CD4-positive, alpha-beta T cell treated with Interleukin-12 subunit alpha and Interleukin-12 subunit beta, for 1 hour (primary cell): ENCODE measurements at regions not wholly inside any gene's neighbourhood (a gene's known extent, or its start where the extent isn't known, plus 50 kb on each side); places are given as distances from the start of the nearest gene placed in this dataset.

Experiments
- DNase-seq: peaks from one replicate; pipeline ENCODE4 v3.0.0-alpha.2; 2020

DNA sequence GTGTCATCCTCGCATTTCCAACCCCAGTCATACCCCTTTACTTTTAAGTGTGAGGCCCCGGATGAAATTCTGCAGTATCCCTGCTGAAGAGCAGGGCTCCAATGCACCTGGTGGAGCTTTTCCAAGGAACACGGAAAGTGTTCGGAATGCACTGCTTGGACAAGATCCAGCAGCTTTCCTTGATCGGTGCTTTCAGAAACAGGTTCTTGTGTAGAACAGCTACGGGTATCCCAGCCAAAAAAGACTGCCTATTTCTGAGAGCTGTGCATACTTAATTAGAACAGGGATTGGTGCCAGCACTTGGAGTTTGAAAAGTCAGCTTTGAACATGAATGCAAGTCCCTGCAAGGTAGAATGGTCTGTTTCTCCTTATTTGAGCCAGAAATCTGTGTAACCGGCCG, 87.2 kb upstream of the C1QTNF9B start:
- no peak for DNase-seq

DNA sequence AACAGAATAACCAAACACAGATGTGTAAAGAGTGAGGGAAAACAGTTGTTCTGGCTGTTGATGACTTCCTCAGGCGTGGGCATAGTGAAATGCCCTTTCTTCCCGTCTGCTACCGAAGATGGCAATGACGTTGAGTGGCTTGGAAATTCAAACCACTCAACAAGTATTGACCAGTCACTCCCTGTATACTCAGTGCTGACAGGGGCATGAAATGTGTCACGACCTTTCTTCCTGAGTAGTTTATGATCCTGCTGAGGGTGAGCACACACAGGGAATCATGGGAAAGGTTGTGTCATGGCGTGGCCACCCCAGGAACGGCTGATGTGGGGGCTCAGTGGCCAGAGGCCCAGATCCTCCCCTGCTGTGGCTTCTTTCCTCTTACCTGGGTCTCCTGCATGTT, 87.8 kb upstream of the C1QTNF9B start:
- DNase-seq = no peak

DNA sequence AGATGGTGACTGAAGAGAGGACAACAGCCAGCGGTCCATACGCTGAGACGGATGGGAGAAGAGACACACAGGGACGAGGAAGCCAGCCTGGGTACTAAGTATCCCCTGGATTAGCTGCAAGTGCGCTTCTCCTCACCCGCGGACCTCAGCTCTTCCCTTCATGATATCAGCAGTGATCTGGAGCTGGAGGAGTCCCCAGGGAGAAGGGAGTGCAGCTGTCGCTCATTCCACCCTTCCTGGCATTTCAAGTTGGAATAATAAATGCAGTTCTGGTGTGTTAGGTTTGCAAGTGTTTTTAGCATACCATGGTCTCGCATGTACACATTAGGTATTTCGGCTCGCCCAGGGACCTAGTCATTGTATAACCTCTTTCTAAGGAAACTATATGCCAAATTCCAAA, 88.5 kb upstream of the C1QTNF9B start:
- DNase-seq = no peak

DNA sequence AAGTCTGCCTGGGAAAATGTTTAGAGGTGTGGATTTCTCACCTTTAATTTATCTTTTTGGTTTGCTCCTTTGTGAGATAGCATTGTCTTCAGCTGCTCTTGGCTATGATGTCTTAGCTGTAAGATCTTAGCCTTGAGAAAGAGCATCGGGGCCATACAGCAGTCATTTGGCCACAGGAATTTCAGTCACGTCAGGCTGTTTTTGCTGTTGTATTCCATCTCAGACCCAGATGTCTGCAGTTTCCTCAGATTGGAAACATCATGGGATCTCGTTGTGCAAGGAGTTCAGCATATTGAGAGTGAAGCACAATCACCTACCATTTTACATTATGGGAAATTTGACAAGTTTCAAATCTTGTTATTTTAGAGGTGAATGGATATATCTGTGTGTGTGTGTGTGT, 89.3 kb upstream of the C1QTNF9B start:
- no peak for DNase-seq

DNA sequence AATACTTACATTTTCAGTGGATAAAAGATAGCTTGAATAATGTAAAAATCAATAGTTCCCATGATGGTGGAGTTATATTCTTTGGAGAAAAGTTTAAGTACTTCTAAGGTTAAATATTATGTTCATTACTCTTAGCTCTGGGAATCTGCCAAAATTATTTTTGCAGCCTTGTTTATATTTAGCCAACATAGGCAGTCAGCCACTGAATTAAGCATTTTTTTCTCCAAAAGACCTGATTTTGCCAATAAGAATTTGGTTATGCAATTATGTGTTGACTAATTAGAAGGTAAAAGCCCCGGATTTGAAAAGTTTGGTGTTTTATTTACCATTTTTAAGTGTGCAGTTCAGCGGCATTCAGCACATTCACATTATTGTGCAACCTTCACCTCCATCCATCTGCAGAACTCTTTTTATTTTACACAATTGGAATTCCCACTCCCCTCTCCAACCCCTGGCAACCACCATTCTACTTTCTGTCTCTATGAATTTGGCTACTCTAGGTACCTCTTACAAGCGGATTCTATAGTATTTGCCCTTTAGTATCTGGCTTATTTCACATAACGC, 90.1 kb upstream of the C1QTNF9B start:
- DNase-seq = no peak

DNA sequence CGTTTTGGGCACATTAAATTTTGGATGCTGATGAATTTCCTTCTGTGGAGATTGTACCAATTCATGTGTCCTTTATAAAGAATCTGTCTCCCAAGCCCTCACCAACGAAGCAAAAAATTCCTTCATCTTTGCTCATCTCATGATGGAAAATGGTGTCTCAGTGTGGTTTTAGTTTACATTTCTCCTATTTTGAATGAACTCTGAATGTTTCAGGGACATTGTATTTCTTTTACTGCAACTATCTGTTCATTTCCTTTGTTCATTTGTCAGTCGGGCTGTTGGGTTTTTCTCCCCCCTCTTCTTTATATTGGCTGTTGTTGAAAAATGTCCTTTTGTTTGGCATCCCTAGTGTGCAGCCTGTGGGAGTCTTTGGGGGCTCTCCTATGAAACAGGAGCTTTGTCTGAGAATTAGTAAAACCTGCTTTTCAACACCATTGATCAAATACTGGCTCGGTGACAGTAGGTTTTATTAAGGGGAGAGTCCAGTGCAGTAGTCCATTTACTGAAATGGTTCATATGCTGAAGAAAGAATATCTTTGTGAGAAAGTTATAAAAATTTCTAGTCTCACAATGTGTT, 91.3 kb upstream of the C1QTNF9B start:
- DNase-seq = no peak

DNA sequence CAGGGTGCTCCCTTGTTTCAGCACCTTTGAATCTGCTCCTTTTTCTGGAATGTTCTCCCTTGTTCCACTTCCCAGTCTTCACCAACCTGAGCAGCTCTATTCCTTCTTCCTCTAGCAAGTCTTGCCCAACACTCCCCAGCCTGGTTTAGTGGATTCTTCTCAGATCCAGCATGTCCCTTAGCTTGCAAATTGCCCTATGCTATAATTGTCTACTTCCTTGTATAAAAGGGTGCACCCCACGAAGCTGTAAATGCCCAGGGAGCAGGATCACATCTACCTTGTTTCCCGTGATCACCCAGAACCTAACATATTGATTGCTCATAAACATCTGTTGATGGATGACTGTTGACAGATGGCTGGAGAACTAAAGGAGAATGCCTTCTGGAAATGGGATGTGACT, 93.2 kb upstream of the C1QTNF9B start:
- no peak for DNase-seq

DNA sequence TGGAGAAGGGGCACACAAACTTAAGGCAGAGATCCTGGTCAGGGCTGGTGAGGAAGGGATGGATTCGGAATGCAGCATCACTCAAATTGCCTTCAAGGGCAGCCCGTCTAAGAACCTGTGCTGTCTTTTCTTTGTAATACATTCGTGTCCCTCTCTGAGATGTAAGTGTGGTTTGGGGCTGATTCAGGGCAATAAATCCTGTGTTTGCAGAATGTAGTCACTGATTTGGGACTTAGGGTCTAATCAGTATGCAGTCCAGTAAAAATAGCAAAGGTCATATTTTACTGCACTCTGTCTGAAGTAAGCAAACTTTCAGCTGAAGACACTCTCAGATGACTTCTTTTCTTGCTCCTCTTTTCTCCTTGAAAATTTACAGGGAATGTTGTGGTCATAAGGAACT, 93.8 kb upstream of the C1QTNF9B start:
- no peak for DNase-seq

DNA sequence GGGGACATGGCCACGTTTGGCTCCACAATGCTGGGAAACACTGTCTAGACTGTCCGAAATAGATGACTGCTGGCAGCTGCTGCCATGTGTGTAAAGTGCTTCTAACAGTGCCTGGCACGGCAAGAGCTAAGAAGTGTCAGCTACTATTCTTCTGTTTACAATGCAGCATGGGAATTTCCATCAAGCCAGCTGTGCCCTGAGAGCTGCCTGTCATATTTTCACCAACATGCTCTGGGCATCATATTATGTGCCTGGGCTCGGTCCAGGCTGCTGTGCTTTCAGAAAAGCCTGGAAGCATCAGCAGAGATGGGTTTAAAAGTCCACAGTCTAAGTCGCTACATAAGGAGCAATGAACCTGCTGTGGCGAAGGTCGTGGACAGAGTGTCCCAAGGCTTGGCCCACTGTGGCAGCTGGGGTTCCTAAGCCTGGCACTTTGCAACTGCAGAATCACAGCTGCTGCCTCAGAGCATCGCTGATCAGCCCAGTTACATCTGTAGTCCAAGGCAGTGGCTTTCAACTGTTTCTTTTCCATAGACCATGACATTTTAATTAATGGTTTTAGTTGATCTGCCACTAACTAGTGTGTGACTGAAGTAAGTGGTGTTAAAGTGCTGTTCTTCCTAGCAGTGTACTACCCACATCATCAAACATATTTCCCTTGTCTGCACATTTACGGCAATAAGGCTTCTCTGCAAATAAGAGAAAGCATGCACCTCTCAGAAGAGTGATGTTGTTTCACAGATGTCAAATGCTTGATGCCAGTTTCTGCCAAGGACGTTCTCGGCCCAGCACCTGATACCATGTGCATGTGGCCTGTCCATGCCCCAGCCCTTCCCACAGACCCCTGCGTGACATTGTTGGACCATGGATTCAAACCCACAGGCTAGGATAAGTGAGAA, 95.7 kb upstream of the C1QTNF9B start:
- no peak for DNase-seq

DNA sequence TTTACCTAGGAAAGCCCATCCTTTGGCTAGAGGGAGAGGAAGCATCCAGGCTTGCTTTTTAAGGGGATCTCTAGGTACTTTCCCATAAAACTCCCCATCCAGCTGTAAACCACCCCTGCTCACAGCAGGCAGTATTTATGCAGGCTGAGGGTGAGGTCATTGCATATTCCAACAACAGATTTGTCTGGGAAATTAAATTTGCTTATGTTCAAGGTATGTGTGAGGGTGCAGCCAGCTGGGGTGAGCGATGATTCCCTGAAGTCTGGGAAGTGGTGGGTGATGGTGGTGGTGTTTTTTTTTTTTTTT, 96.3 kb upstream of the C1QTNF9B start:
- DNase-seq = no peak

DNA sequence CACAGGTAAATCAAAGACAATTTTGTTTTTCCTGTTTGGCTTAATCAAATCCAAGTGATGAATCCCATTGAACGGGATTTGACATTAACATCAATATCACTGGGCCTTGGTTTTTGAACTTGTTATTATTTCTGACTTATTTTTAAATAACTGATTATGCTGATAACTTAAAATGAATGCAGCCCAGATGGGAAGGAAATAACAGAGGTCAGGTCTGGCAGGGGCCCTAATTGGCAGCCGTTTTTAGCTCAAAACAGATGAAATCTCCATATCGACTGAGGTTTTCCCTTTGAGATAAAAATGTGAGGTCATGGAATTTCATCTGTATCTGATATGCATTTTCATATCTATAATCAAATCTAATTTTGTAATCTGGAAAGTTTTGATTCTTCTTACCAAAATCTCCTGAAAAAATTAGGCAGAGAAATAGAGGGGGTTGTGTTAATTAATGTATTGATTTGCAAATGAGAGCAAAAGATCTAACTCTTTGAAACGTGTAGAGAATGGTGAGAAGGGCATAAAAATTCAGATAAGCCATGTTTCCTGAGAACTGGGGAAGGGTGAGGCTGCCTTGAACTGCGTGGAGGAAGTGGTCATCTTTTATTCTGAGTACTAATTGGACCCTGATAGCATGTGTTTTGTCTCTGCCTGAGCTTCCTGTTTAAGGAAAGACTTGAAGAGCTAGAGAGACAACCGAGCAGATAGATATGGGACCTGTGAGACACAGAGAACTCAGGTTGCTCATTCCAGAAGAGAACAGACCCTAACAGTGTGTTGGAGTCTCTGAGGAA, 98.2 kb upstream of the C1QTNF9B start:
- DNase-seq = no peak

DNA sequence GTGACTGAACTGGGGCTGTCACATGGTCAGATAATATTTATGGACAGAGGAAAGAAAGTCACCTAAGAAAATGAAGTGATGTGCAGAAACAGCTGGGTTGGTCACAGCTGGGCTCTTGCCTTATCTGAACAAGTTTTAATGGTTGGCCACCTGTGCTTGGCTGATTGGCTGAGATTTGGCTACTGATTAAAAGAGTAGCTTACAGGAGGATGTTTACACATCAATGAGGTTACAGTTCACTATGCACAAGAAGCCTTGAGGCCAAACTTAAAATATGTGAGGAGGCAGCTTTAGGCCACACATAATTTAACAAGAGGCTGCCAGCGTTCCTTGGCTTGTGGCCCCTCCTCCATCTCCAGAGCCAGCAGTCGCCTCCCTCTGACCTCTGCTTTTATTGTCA, 99.2 kb upstream of the C1QTNF9B start:
- DNase-seq = no peak

DNA sequence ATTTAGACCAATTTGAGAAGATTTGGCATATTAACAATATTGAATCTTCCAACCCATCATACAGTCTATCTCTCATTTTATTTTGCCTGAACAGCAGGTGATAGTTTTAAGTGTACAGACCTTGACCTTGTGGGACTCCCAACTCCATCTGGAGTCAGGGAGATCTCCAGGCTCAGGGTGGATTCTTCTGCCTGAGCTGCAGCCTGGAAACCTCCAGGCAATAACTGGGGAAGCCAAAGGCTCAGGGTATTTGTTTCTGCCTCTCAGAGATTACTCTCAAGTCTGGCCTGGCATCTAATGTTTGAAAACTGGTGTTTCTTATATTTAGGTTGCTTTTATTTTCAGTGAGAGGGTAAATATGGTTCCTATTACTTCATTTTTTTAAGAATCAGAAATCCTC, 102.1 kb upstream of the C1QTNF9B start:
- DNase-seq = no peak

DNA sequence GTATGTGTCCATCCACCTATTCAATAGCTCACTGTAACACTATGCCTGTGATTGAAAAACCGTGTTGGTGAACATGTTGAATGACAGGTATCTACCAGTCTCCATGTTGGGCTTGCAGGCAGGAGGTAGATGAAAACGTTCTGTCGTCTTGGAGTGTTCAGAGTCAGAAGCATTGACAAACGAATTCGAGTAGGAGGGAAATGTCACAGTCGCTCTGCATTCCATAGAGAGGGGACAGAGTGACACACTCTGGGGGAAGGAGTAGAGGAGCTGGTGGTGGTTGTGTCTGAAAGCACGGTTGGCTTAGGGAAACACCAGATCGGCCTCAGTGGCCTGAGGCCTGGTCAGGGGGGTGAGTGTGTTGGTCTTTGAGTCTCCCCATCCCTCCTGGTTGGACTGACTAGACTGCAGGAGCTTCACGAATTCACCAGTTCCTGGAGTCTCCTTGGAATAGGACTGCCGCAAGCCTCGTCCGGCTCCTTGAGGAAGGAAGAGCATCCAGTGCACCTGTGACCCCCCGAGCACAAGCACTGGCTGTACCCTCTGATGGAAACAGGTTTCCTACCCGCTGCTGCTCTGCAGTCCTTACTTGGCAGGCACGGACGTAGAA, 105.0 kb upstream of the C1QTNF9B start:
- no peak for DNase-seq

DNA sequence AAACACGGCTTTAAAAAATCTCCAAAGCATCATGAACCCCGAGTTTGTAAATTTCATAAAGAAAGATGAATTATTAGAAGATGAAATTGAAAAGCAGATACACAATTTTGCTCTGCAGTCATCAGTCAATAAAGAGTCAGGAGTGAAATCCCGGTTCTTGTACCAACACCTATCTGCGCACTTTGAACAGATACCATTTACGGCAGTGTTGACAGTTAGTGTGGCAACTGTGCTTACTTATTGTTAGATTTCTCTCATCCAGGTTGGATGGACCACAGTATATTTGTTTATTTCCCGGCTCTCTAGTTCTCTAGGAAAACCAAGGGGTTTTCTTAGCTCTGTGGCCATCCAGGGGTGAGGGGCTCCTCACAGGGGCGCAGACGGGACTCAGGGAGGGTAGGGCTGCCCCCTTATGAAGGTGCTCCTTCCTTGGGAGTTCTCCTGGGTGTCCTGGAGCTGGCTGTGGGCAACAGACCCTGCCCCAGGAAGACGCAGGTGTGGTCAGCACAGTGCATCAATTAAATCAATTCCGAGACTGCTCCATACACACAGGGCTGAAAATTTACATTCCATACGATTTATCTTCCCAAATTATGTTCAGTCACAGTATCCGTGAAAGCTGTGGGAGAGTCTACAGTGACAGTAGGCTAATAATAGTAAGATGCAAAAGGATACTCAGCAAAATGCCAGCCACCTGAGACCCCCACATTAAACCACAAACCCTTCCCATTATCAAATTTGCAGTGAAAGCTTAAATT, 107.0 kb upstream of the C1QTNF9B start:
- no peak for DNase-seq

DNA sequence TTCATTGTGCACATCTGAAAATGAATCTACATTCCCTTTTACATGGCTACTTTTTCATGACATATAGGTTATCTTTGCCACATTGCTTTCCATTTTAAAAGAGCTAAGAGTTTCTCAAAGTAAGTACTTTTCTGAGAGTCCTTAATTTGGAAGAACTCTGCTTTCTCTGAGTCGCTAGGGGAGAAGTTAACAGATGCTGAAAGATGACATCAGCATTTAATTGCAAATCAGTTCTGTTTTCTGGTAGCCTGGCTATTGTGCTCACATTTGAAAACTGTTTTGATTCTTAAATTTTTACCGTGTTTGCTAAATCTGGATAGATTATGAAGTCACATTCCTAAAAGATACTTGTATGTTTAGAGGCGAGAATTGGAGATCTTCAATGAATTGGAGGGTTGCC, 107.7 kb upstream of the C1QTNF9B start:
- DNase-seq = no peak

DNA sequence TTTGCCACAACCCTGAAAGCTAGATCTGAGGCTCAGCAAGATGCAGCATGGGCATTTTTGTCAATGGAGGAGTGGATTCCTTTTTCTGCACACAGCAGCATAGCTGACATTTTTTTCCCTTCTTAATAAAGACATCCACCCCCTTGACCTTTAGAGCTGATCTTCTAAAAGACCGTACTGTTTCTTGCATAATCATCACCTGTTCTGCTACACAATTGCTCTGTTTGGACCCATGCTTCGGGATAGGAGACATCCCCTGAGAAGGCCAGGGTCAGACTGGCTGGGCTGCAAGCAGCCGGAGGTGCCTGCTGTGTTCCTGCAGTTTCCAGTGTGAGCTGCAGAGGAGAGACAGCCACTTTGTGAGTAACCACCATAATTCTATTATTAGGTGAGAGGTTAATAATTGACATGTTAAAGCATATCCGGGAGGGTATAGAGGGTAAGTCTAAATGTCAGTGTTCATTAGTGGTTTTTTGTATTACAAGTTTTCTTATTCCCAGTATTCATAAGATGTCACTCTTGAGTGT, 108.5 kb upstream of the C1QTNF9B start:
- DNase-seq = no peak

DNA sequence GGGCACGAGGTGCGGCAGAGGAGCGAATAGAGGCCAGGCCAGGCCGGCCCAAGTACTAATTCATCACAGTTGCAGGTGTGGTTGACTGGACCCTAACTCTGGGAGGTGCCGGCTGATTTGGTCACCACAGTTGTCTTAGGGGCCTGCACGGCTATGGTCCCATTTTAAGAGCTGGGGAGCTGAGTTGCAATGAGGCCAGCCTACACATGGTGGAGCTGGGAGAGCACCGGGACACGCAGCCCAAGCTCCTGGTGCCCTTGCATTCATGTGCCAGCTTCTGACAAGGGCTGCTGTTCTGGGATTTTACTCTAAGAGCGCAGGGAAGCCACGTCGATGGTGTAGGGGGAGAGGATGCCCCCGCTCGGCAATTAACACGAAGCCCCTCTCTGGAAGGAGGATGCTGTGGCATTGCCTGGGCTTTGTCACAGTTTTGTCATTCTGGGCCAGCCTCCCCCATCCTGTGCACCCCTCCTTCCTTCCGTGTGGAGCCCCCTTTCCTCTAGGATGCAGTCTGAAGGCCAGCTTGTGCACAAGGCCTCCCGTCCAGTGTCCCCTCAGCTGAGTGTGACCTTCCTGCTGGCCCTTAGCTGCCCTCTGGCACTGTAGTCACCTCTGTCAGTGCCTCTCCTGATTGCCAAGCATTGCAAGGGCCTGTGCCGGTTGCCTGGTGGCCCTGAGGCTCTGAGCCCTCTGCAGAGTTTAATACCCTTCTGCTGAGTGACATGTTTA, 109.4 kb upstream of the C1QTNF9B start:
- DNase-seq = no peak

DNA sequence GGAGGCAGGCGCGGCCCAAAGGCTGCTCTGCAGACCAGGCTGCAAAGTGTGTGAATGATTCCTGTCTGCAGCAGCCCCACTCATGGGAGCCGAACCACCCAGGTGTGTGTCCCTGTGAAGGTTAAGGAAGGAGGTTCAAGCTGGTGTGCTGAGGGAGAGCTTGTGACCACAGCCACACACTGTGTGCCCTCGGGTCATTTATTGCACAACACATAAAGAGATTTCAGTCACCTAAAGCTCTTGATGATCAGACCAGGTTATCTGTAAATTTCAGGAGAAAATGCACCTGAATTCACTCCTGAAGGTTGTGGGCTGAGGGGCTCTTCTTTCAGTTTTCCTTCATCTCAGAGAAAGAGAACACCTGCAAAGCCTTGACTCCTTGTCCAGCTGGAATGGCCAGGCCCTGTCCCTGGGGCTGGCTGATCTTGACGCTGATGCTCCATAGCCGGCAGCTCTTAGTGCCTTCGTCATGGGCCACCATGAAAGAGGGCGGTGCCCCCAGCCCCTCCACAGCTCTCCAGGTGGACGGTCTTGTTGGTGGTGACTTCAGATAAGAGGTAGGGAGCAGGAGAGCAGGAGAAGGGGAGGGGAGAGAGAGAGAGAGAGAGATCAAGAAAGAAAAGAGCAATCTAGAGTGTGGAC, 110.8 kb upstream of the C1QTNF9B start:
- DNase-seq = no peak

DNA sequence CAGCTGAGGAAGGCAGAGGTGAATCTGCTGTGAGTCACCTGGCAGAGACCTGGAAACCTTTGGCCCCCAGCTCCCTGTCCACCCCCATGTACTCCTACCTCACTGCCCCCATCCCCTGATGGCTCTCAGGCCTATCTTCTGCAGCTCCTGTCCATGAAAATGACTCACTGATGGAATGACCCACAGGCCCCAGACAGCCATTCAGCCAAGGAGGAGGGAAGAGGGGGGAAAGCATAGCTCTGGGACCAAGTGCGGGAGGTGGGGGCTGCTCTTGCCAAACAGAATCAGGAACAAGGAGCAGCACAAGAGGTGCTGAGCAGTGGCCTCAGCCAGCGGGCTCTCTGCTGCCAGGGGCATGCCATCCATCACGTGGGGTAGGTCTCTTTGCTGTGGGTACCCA, 111.4 kb upstream of the C1QTNF9B start:
- no peak for DNase-seq

DNA sequence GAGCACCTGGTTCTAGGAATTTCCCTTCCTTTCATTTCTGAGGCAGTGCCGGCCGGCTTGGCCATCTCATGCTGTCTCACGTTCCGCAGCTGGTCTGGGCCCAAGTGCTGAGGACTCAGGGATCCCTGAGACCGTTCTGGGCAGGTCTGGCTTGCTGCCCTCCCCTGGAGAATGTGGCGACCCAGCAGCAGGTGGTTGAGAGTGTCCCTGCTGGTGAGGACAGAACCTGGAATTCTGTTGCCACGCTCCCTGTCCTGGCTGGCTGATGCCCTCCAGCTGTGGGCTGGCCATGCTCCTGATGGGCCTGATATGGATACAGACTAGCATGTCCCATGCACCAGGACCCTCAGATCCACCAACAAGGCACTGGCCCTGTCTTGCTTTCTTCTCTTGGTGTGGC, 114.0 kb upstream of the C1QTNF9B start:
- DNase-seq = no peak
